ENCODE measurements at regions not wholly inside any gene's neighbourhood (a gene's known extent, or its start where the extent isn't known, plus 50 kb on each side); places are given as distances from the start of the nearest gene placed in this dataset.
A peak's percentile ranks its signal among the peaks of the same experiment; 100 is the strongest.

DNA sequence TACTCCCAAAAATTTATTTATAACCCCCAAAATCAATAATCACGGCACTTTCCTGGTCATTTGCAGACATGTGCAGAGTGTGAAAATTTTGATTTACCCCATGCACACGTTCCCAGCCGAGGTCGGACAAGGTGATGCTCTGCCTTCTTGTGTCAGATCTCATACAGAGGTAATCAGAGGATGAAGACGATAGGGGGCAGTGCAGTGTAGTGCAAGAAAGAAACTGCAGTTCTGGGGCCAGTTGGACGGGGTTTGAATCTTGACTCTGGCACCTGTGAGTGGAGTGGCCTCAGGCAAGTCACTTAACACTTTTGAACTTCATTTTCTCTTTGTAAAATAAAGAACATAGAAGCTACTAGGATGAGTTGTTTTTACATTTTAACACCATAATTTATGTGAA is 88.4 kb downstream of the FRMPD3 start:
- ATAC-seq (ENCODE audit: insufficient read depth, low FRiP score) (no peak), DNase-seq (peak in 1 of 3 donors; percentile 14)
- Histone ChIP-seq H3K27ac (ENCODE audit: low read depth in 1 of 2, low read length in 1 of 2) (no peak overlapping the region), H3K4me1 (ENCODE audit: control insufficient read depth in 5 of 5, insufficient read depth in 5 of 5, low read length in 5 of 5) (no peaks in the 10 kb centered on the region), H3K9me3 (ENCODE audit: control insufficient read depth in 4 of 4, insufficient read depth in 3 of 4, low read length in 3 of 4) (no peaks in the 10 kb centered on the region), H3K9ac (ENCODE audit: insufficient read depth in 1 of 2, low read length in 2 of 2) (no peak overlapping the region), H3K36me3 (ENCODE audit: control insufficient read depth in 4 of 4, insufficient read depth in 4 of 4, low read length in 4 of 4) (no peaks in the 10 kb centered on the region), H3K4me3 (no peak overlapping the region), H3K27me3 (ENCODE audit: control insufficient read depth in 3 of 3, insufficient read depth in 3 of 3, low read length in 2 of 3) (peaks cover 0 to 27% (median 12%) of the 10 kb centered on the region in 3 donors)
- 11 to 35% methylated on average over 6 of the region's 6 CpGs for WGBS, 2 donors
- TF ChIP-seq CTCF (IDR thresholded peaks at IDR 0.05; ENCODE audit: control extremely low read depth, extremely low read depth): no peak

DNA sequence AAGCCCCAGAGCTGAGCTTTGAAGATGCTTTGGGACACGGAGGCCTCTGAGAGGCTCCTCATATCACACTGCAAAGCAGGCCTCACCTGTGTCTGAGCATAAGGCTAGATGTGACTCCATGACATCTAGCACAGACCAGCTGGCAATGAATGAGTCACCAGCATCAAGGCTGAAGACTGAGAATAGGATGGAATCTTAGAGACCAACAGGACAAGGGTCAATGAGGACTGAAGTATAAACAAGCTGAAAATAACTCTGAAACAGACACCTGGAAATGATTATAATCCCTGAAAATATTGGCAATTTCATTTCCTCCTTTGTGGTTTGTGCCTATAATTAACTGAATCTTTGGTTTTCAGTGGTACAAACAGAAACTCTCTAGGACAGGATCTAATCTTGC is 87.1 kb upstream of the PRPS1 start:
- Histone ChIP-seq H3K36me3 (ENCODE audit: control insufficient read depth in 4 of 4, insufficient read depth in 4 of 4, low read length in 4 of 4) (no peaks in the 10 kb centered on the region), H3K9ac (ENCODE audit: insufficient read depth in 1 of 2, low read length in 2 of 2) (no peak overlapping the region), H3K9me3 (ENCODE audit: control insufficient read depth in 4 of 4, insufficient read depth in 3 of 4, low read length in 3 of 4) (no peaks in the 10 kb centered on the region), H3K27me3 (ENCODE audit: control insufficient read depth in 3 of 3, insufficient read depth in 3 of 3, low read length in 2 of 3) (peaks cover 0 to 26% (median 4%) of the 10 kb centered on the region in 3 donors), H3K27ac (ENCODE audit: low read depth in 1 of 2, low read length in 1 of 2) (no peak overlapping the region), H3K4me3 (no peak overlapping the region), H3K4me1 (ENCODE audit: control insufficient read depth in 5 of 5, insufficient read depth in 5 of 5, low read length in 5 of 5) (no peaks in the 10 kb centered on the region)
- no peak for DNase-seq
- ATAC-seq (ENCODE audit: insufficient read depth, low FRiP score): no peak
- 81 to 89% methylated on average over 1 of the region's 1 CpG for WGBS, 2 donors
- TF ChIP-seq CTCF (IDR thresholded peaks at IDR 0.05; ENCODE audit: control extremely low read depth, extremely low read depth): no peak

GRCh38 chrX:107542040-107542439 is 86.3 kb upstream of the PRPS1 start:
- no peak for DNase-seq
- Histone ChIP-seq H3K27ac (ENCODE audit: low read depth in 1 of 2, low read length in 1 of 2) (no peak overlapping the region), H3K36me3 (ENCODE audit: control insufficient read depth in 4 of 4, insufficient read depth in 4 of 4, low read length in 4 of 4) (no peaks in the 10 kb centered on the region), H3K9ac (ENCODE audit: insufficient read depth in 1 of 2, low read length in 2 of 2) (no peak overlapping the region), H3K4me1 (ENCODE audit: control insufficient read depth in 5 of 5, insufficient read depth in 5 of 5, low read length in 5 of 5) (no peaks in the 10 kb centered on the region), H3K9me3 (ENCODE audit: control insufficient read depth in 4 of 4, insufficient read depth in 3 of 4, low read length in 3 of 4) (no peaks in the 10 kb centered on the region), H3K27me3 (ENCODE audit: control insufficient read depth in 3 of 3, insufficient read depth in 3 of 3, low read length in 2 of 3) (peaks cover 0 to 33% (median 4%) of the 10 kb centered on the region in 3 donors), H3K4me3 (no peak overlapping the region)
- TF ChIP-seq CTCF (IDR thresholded peaks at IDR 0.05; ENCODE audit: control extremely low read depth, extremely low read depth): no peak
- ATAC-seq (ENCODE audit: insufficient read depth, low FRiP score): no peak

GRCh38 chrX:107542500-107542899 is 85.8 kb upstream of the PRPS1 start:
- Histone ChIP-seq H3K27me3 (ENCODE audit: control insufficient read depth in 3 of 3, insufficient read depth in 3 of 3, low read length in 2 of 3) (peaks cover 0 to 35% (median 4%) of the 10 kb centered on the region in 3 donors), H3K27ac (ENCODE audit: low read depth in 1 of 2, low read length in 1 of 2) (no peak overlapping the region), H3K4me1 (ENCODE audit: control insufficient read depth in 5 of 5, insufficient read depth in 5 of 5, low read length in 5 of 5) (no peaks in the 10 kb centered on the region), H3K4me3 (no peak overlapping the region), H3K9ac (ENCODE audit: insufficient read depth in 1 of 2, low read length in 2 of 2) (no peak overlapping the region), H3K9me3 (ENCODE audit: control insufficient read depth in 4 of 4, insufficient read depth in 3 of 4, low read length in 3 of 4) (no peaks in the 10 kb centered on the region), H3K36me3 (ENCODE audit: control insufficient read depth in 4 of 4, insufficient read depth in 4 of 4, low read length in 4 of 4) (no peaks in the 10 kb centered on the region)
- ATAC-seq (ENCODE audit: insufficient read depth, low FRiP score): no peak
- WGBS, 2 donors: 17 to 36% methylated on average over 2 of the region's 2 CpGs
- DNase-seq: peak; percentile 37 to 73 (median 63)
- no peak for TF ChIP-seq CTCF (IDR thresholded peaks at IDR 0.05; ENCODE audit: control extremely low read depth, extremely low read depth)
